SU-DHL-6 (cell line): ENCODE measurements at regions not wholly inside any gene's neighbourhood (a gene's known extent, or its start where the extent isn't known, plus 50 kb on each side); places are given as distances from the start of the nearest gene placed in this dataset.

ENCODE experiments used
- CTCF ChIP-seq: fragments of 200-600 bp; sonication (generic); IDR thresholded peaks from one replicate; pipeline ENCODE4 v1.5.1; 2017; ENCODE audit warnings: antibody characterized with exemption, mild to moderate bottlenecking, low read length, moderate library complexity; ENCODE audit not compliant: insufficient read depth, poor library complexity, severe bottlenecking
- EZH2phosphoT487 ChIP-seq: fragments of 200-600 bp; sonication (generic), shearing (Covaris generic); conservative IDR thresholded peaks from 2 replicates; pipeline ENCODE4 v1.6.1; 2018; ENCODE audit warnings: mild to moderate bottlenecking, antibody characterized with exemption, low read length, moderate library complexity, mixed read lengths

- no peak for TF ChIP-seq CTCF
- TF ChIP-seq EZH2phosphoT487 = no peak
These were observed 213.1 kb upstream of the PSMD7 start for GRCh38 chr16:74083541-74083940.
